Endothelial cell of umbilical vein (primary cell): ENCODE measurements at regions not wholly inside any gene's neighbourhood (a gene's known extent, or its start where the extent isn't known, plus 50 kb on each side); places are given as distances from the start of the nearest gene placed in this dataset.

Experiments
- BruUV-seq: library from RNA; stranded (reverse); fragments of 400-500 nt; replicated peaks from 2 replicates; lab custom pipeline; 2021; lab: Mats Ljungman, UMichigan
- CTCF ChIA-PET: fragments of 300-600, 350-600 bp; sonication (Branson Sonifier 250); formaldehyde crosslinking; loops from one replicate; lab custom pipeline; 2021; ENCODE audit warnings: antibody characterized with exemption, inconsistent platforms; lab: Charles Lee
- POLR2A ChIA-PET: fragments of 300-600, 350-600 bp; sonication (Branson Sonifier 250); formaldehyde crosslinking; loops from one replicate; lab custom pipeline; 2021; ENCODE audit warnings: antibody characterized with exemption, inconsistent platforms; lab: Charles Lee
- DNase-seq: peaks from one replicate; pipeline ENCODE4 v3.0.0-alpha.2; 2011; ENCODE audit warnings: low read depth, low spot score
- FAIRE-seq: peaks from 2 replicates; lab custom pipeline; 2011; peaks lifted over from hg19 to GRCh38; lab: Jason Lieb, UNC
- H2AFZ ChIP-seq: 2 replicates; pipeline ENCODE4 v1.6.0; 2012; ENCODE audit warnings: low read depth, low read length, control low read depth, inconsistent platforms
- H3K27ac ChIP-seq: 2 replicates; pipeline ENCODE4 v1.5.1; 2011; ENCODE audit warnings: low read depth, mild to moderate bottlenecking, control low read depth, low read length, moderate library complexity; ENCODE audit not compliant: insufficient read depth
- H3K27me3 ChIP-seq, 2 experiments: 2 replicates each; pipeline versions ENCODE4 v1.6.0 to v1.6.1; 2011; ENCODE audit warnings: low read length in 2 of 2, mixed read lengths in 1 of 2; ENCODE audit not compliant: control insufficient read depth in 2 of 2, insufficient read depth in 2 of 2
- H3K36me3 ChIP-seq, 2 experiments: 2 replicates in 1 of 2; 3 replicates in 1 of 2; pipeline ENCODE4 v1.5.1; 2011; ENCODE audit warnings: low read length in 2 of 2, mild to moderate bottlenecking in 1 of 2, moderate library complexity in 1 of 2; ENCODE audit not compliant: control insufficient read depth in 2 of 2, insufficient read depth in 2 of 2; ENCODE audit errors: extremely low read depth in 1 of 2
- H3K4me1 ChIP-seq: 3 replicates; pipeline ENCODE4 v1.5.1; 2011; ENCODE audit warnings: mild to moderate bottlenecking, low read length; ENCODE audit not compliant: control insufficient read depth, insufficient read depth; ENCODE audit errors: extremely low read depth
- H3K4me2 ChIP-seq: 2 replicates; pipeline ENCODE4 v1.6.1; 2011; ENCODE audit warnings: low read length, control low read depth, mixed read lengths; ENCODE audit not compliant: insufficient read depth
- H3K4me3 ChIP-seq, 3 experiments: fragments of 200-600 bp in 1 of 3; sonication (generic), shearing (Covaris generic) in 1 of 3; replicated peaks in 1 of 3; 2 replicates each; pipeline ENCODE4 v1.5.1; 2011 to 2016; ENCODE audit warnings: control low read depth in 3 of 3, low read length in 3 of 3, mild to moderate bottlenecking in 2 of 3, inconsistent platforms in 1 of 3, low read depth in 1 of 3, moderate library complexity in 1 of 3; ENCODE audit not compliant: insufficient read depth in 1 of 3
- H3K79me2 ChIP-seq: 2 replicates; pipeline ENCODE4 v1.6.0; 2012; ENCODE audit warnings: low read length, inconsistent platforms; ENCODE audit not compliant: control insufficient read depth, insufficient read depth
- H3K9ac ChIP-seq: replicated peaks from 2 replicates; pipeline ENCODE3; 2011; ENCODE audit warnings: low read length, control low read depth; ENCODE audit not compliant: insufficient read depth; ENCODE audit errors: extremely low read depth
- H3K9me1 ChIP-seq: replicated peaks from 3 replicates; pipeline ENCODE4 v1.6.0; 2011; ENCODE audit warnings: mild to moderate bottlenecking, low read length; ENCODE audit not compliant: control insufficient read depth, insufficient read depth; ENCODE audit errors: extremely low read depth
- H3K9me3 ChIP-seq: replicated peaks from 2 replicates; pipeline ENCODE4 v1.5.1; 2012; ENCODE audit warnings: low read length, inconsistent platforms; ENCODE audit not compliant: control insufficient read depth, insufficient read depth
- H4K20me1 ChIP-seq: replicated peaks from 2 replicates; pipeline ENCODE3; 2011; ENCODE audit warnings: mild to moderate bottlenecking, low read length; ENCODE audit not compliant: control insufficient read depth, insufficient read depth; ENCODE audit errors: extremely low read depth
- EZH2 ChIP-seq: IDR thresholded peaks from 2 replicates; pipeline ENCODE4 v1.6.1; 2012; ENCODE audit warnings: borderline replicate concordance, low read depth, mild to moderate bottlenecking, moderate library complexity, low read length, inconsistent platforms; ENCODE audit not compliant: severe bottlenecking
- FOS ChIP-seq: IDR thresholded peaks from 2 replicates; pipeline ENCODE4 v1.6.1; 2011; ENCODE audit warnings: mild to moderate bottlenecking, low read length, moderate library complexity, borderline replicate concordance; ENCODE audit not compliant: insufficient read depth
- GATA2 ChIP-seq: IDR thresholded peaks from 2 replicates; pipeline ENCODE4 v1.7.0; 2011; ENCODE audit warnings: low read depth, mild to moderate bottlenecking, moderate library complexity, mixed read lengths, low read length; ENCODE audit not compliant: insufficient read length, insufficient read depth
- JUN ChIP-seq: IDR thresholded peaks from 2 replicates; pipeline ENCODE4 v1.6.1; 2011; ENCODE audit warnings: borderline replicate concordance, low read depth; ENCODE audit not compliant: insufficient read length, insufficient read depth
- MYC ChIP-seq: IDR thresholded peaks from one replicate; pipeline ENCODE4 v1.6.1; 2011; ENCODE audit warnings: mild to moderate bottlenecking, low read depth, low read length
- POLR2A ChIP-seq: IDR thresholded peaks from 2 replicates; pipeline ENCODE4 v1.6.1; 2012; ENCODE audit warnings: low read depth, mild to moderate bottlenecking, control low read depth, low read length
- POLR2AphosphoS5 ChIP-seq: IDR thresholded peaks from 2 replicates; pipeline ENCODE4 v1.6.1; 2012; ENCODE audit warnings: low read depth, mild to moderate bottlenecking, control low read depth, low read length, moderate library complexity; ENCODE audit not compliant: insufficient read depth
- dilution Hi-C: fragments of 300-500 bp; cut with MboI; formaldehyde crosslinking; loops from one replicate; pipeline ENCODE4 v1.15.0; 2019; ENCODE audit warnings: low sequenced_read_pairs; ENCODE audit not compliant: extremely low pct_ligation_motif_present
- intact Hi-C: fragments of 100-400 bp; cut with micrococcal nuclease; formaldehyde crosslinking; loops from one replicate; pipeline ENCODE4 v1.10.0; 2022
- TF ChIP-seq, protein P1 (sequence below), 2 donors: IDR thresholded peaks; 1 replicate in 1 of 2; 2 replicates in 1 of 2; pipeline ENCODE4 v1.5.1; 2011; ENCODE audit warnings: low read length in 2 of 2, mild to moderate bottlenecking in 2 of 2, moderate library complexity in 2 of 2, control low read depth in 1 of 2, inconsistent platforms in 1 of 2, low read depth in 1 of 2; ENCODE audit not compliant: insufficient read depth in 1 of 2; ENCODE audit errors: extremely low read depth in 1 of 2
- TF ChIP-seq, protein P2 (sequence below): IDR thresholded peaks from 2 replicates; pipeline ENCODE4 v1.6.1; 2011; ENCODE audit not compliant: insufficient read depth, insufficient read length

DNA sequence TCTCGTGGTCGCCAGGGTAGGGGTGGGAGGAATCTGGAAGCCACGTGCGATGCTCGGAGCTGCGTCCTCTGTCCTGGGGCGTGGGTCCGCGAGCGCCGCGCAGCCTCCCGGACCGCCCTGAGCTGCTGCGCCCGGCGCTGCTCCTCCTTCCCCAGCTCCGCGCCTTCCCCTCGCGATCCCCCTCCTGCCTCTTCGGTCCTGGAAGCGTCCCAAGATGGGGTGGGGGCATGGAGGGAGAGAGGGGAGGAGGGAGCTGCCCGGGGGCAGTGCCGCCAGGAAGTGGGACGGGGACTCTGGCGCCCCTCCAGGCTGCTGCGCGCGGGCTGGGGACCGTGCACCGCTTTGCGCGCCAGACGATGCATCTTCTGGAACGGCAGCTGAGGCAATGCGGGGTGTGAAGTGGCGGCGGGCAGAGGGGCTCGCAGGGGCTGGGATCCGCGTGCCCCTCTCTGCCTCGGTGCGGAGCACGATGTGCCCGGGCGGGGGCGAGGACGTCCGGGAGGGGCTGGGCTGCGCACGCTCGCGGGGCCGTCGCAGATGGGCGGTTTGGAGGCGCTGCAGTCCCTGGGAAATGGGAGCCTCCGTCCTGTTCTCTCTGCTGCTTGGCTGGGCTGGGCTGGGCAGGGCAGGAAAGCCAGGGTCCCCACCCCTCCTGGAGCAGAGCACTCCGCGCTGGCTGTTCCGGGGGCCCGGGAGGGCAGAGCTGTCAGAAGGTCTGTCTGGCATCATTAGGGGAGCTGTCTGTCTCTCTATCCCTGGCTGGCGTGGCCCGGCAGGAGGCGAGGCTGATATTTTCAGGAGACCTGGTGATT lies 388.0 kb downstream of the SEC14L1 start:
- Histone ChIP-seq H3K27me3 (peaks cover 3 to 16% of the 10 kb centered on the region in 2 experiments), H3K9me1 (no peaks in the 10 kb centered on the region), H4K20me1 (no peaks in the 10 kb centered on the region), H3K9ac (no peak overlapping the region), H3K9me3 (no peaks in the 10 kb centered on the region), H3K4me3 (no peak overlapping the region), H3K4me1 (no peaks in the 10 kb centered on the region), H2AFZ (no peak overlapping the region), H3K36me3 (no peaks in the 10 kb centered on the region), H3K79me2 (no peaks in the 10 kb centered on the region), H3K27ac (no peak overlapping the region), H3K4me2 (no peak overlapping the region)
- ChIA-PET POLR2A (interaction anchor here (0.7 kb wide), 1 partner anchor 8 kb away, joined by 4 read pairs; no protein-coding TSS in a partner anchor), CTCF (no interaction called here)
- no peak for TF ChIP-seq POLR2AphosphoS5
- no peak for TF ChIP-seq POLR2A
- TF ChIP-seq FOS, result no peak
- TF ChIP-seq GATA2, result no peak
- TF ChIP-seq, protein P1, sequence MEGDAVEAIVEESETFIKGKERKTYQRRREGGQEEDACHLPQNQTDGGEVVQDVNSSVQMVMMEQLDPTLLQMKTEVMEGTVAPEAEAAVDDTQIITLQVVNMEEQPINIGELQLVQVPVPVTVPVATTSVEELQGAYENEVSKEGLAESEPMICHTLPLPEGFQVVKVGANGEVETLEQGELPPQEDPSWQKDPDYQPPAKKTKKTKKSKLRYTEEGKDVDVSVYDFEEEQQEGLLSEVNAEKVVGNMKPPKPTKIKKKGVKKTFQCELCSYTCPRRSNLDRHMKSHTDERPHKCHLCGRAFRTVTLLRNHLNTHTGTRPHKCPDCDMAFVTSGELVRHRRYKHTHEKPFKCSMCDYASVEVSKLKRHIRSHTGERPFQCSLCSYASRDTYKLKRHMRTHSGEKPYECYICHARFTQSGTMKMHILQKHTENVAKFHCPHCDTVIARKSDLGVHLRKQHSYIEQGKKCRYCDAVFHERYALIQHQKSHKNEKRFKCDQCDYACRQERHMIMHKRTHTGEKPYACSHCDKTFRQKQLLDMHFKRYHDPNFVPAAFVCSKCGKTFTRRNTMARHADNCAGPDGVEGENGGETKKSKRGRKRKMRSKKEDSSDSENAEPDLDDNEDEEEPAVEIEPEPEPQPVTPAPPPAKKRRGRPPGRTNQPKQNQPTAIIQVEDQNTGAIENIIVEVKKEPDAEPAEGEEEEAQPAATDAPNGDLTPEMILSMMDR (IDR thresholded peaks at IDR 0.05; ENCODE audit: extremely low read depth in 1 of 2, insufficient read depth in 1 of 2, low read depth in 1 of 2, low read length in 2 of 2), result no peak
- TF ChIP-seq MYC, result no peak
- TF ChIP-seq, protein P2, sequence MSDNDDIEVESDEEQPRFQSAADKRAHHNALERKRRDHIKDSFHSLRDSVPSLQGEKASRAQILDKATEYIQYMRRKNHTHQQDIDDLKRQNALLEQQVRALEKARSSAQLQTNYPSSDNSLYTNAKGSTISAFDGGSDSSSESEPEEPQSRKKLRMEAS, result no peak
- TF ChIP-seq EZH2, result no peak
- no peak for TF ChIP-seq JUN
- intact Hi-C loops (no loop called here), dilution Hi-C loops (no loop called here)
- DNase-seq (no peak), FAIRE-seq (no peak)
- no TSS peak for BruUV-seq
